Common myeloid progenitor, CD34-positive (primary cell): ENCODE measurements at regions not wholly inside any gene's neighbourhood (a gene's known extent, or its start where the extent isn't known, plus 50 kb on each side); places are given as distances from the start of the nearest gene placed in this dataset.

Source experiments
- CTCF ChIA-PET: fragments of 350-600 bp; sonication (Branson Sonifier 250); formaldehyde crosslinking; loops from one replicate; lab custom pipeline; 2021; ENCODE audit warnings: antibody characterized with exemption; lab: Charles Lee
- POLR2A ChIA-PET: fragments of 350-600 bp; sonication (Branson Sonifier 250); formaldehyde crosslinking; loops from one replicate; lab custom pipeline; 2021; ENCODE audit warnings: antibody characterized with exemption; lab: Charles Lee
- DNase-seq, 3 donors: peaks; one replicate each; pipeline versions ENCODE4 v3.0.0 to v3.0.0-alpha.2; 2013
- H3K27ac ChIP-seq, 2 experiments: 1 replicate in 1 of 2; 2 replicates in 1 of 2; pipeline ENCODE4 v1.7.0; 2013; ENCODE audit warnings: inconsistent platforms in 2 of 2, low read length in 2 of 2, mild to moderate bottlenecking in 2 of 2, low read depth in 1 of 2, moderate library complexity in 1 of 2; ENCODE audit not compliant: severe bottlenecking in 2 of 2, insufficient read depth in 1 of 2, poor library complexity in 1 of 2
- H3K27me3 ChIP-seq, 5 experiments: replicated peaks in 2 of 5; 1 replicate in 3 of 5; 2 replicates in 2 of 5; pipeline versions ENCODE4 v1.6.1 to v1.7.0; 2013; ENCODE audit warnings: low read length in 4 of 5, mild to moderate bottlenecking in 2 of 5, moderate library complexity in 2 of 5, inconsistent platforms in 1 of 5; ENCODE audit not compliant: insufficient read depth in 5 of 5, control insufficient read depth in 4 of 5
- H3K36me3 ChIP-seq, 4 experiments: 1 replicate in 2 of 4; 2 replicates in 2 of 4; pipeline versions ENCODE4 v1.6.1 to v1.7.0; 2013; ENCODE audit warnings: low read length in 3 of 4, control low read depth in 1 of 4, mild to moderate bottlenecking in 1 of 4; ENCODE audit not compliant: control insufficient read depth in 4 of 4, insufficient read depth in 4 of 4
- H3K4me1 ChIP-seq, 4 experiments: 1 replicate in 3 of 4; 2 replicates in 1 of 4; pipeline versions ENCODE4 v1.6.1 to v1.7.1; 2013; ENCODE audit warnings: low read length in 3 of 4, mild to moderate bottlenecking in 3 of 4, control low read depth in 1 of 4, inconsistent platforms in 1 of 4, moderate library complexity in 1 of 4; ENCODE audit not compliant: control insufficient read depth in 4 of 4, insufficient read depth in 4 of 4; ENCODE audit errors: control extremely low read depth in 1 of 4
- H3K4me3 ChIP-seq, 7 experiments: 1 replicate in 4 of 7; 2 replicates in 3 of 7; pipeline versions ENCODE4 v1.5.1 to v1.7.0; 2013; ENCODE audit warnings: mild to moderate bottlenecking in 7 of 7, low read length in 6 of 7, moderate library complexity in 6 of 7, inconsistent platforms in 2 of 7, low read depth in 2 of 7, control low read depth in 1 of 7; ENCODE audit not compliant: insufficient read depth in 4 of 7, control insufficient read depth in 1 of 7; ENCODE audit errors: extremely low read depth in 1 of 7
- H3K9me3 ChIP-seq, 5 experiments: 1 replicate in 4 of 5; 2 replicates in 1 of 5; pipeline versions ENCODE4 v1.6.1 to v1.7.1; 2013; ENCODE audit warnings: low read length in 4 of 5, mild to moderate bottlenecking in 2 of 5, inconsistent platforms in 1 of 5, low read depth in 1 of 5, moderate library complexity in 1 of 5; ENCODE audit not compliant: control insufficient read depth in 4 of 5, insufficient read depth in 2 of 5; ENCODE audit errors: control extremely low read depth in 1 of 5
- whole genome bisulfite sequencing: methylation state at CpG from one replicate; pipeline ENCODE4 v1.1.5; 2013; ENCODE audit not compliant: insufficient coverage; 5-methylcytosine and 5-hydroxymethylcytosine counted together

- no peak for DNase-seq
- Histone ChIP-seq H3K27me3 (peaks cover 0 to 4% (median 1%) of the 10 kb centered on the region in 5 experiments), H3K4me3 (no peak overlapping the region), H3K9me3 (no peaks in the 10 kb centered on the region), H3K27ac (no peak overlapping the region), H3K36me3 (no peaks in the 10 kb centered on the region), H3K4me1 (peaks cover 0 to 5% (median under 1%) of the 10 kb centered on the region in 4 experiments)
- 100% methylated on average over 5 of the region's 6 CpGs for WGBS
- ChIA-PET CTCF (no interaction called here), POLR2A (no interaction called here)
Observed at GRCh38 chr11:115765803-115766239, 261.6 kb upstream of the CADM1 start.

DNA sequence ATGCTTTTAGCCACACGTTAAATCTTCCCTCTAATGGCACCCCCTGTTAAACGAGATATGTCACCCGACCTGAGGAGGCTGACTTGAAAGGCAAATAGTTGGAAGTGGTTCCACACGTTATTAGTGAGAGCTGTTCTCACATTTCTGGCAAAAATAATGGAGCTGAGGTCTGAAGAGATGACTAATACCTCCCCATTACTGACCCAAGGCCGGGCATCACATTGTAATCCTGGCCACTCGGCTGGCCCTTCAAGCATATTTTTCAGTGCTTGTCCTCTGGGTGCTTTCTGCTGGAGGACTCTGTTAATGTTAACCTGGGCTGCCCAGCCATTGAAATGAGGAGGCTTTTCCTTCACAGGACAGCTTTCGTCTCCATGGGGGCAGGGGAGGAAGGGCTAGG is 260.0 kb upstream of the CADM1 start:
- ChIA-PET POLR2A (no interaction called here), CTCF (no interaction called here)
- Histone ChIP-seq H3K9me3 (no peaks in the 10 kb centered on the region), H3K27ac (no peak overlapping the region), H3K27me3 (peaks cover 0 to 16% (median 7%) of the 10 kb centered on the region in 5 experiments), H3K4me3 (no peak overlapping the region), H3K4me1 (peaks cover 0 to 17% (median 6%) of the 10 kb centered on the region in 4 experiments), H3K36me3 (no peaks in the 10 kb centered on the region)
- 53% methylated on average over 6 of the region's 7 CpGs for WGBS
- DNase-seq = no peak

DNA sequence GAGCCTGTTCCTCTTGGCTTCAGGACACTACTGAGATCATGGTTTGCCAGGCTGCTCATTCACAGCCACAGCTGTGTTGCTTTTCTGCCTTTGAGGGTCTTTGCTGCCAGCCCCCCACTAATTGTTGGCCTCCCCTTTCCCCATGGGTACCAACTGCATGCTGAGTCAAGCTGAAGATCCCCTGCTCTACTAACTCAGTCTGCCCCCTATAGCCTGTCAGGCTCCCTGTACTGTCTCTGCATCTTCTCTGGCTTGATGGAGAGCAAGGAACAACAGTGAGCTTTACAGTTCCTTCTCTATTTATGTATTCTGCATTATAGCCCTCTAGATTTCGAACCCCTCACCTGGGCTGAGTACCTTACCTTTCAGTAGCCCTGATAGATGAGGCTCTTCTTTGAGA is 257.6 kb upstream of the CADM1 start:
- no peaks in the 10 kb centered on the region for H3K36me3 ChIP-seq
- H3K27ac ChIP-seq = no peak overlapping the region
- H3K27me3 ChIP-seq = peaks cover 0 to 26% (median 14%) of the 10 kb centered on the region in 5 experiments
- CTCF ChIA-PET = no interaction called here
- H3K4me1 ChIP-seq = peaks cover 0 to 17% (median 6%) of the 10 kb centered on the region in 4 experiments
- no peaks in the 10 kb centered on the region for H3K9me3 ChIP-seq
- no peak for DNase-seq
- no peak overlapping the region for H3K4me3 ChIP-seq
- POLR2A ChIA-PET = no interaction called here
- no CpG with 5 or more reads among the region's 1 CpG for WGBS

DNA sequence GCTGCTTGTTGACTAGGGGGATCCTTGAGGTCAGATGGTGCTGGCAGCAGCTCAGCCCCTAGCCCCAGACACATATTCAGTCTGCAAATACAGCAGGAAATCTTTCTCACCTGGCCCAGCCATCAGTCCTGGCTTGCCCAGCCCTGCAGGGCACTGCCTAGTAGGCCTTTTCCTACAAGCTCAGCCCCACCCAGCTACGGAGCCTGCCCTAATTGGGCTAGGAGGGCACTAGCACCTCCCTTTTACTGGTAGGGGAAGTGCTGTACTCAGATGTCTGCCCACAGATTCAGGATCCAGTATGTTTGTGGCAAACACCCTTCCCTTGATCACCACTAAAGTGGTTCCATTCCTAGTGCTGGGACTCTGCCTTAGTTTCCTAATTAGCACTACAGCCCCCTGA is 257.1 kb upstream of the CADM1 start:
- Histone ChIP-seq H3K27ac (no peak overlapping the region), H3K27me3 (peaks cover 0 to 26% (median 14%) of the 10 kb centered on the region in 5 experiments), H3K9me3 (no peaks in the 10 kb centered on the region), H3K4me3 (no peak overlapping the region), H3K4me1 (peaks cover 0 to 17% (median 6%) of the 10 kb centered on the region in 4 experiments), H3K36me3 (no peaks in the 10 kb centered on the region)
- DNase-seq = peak in 2 of 3 donors; percentile 19 to 23
- WGBS = 67% methylated on average over 1 of the region's 1 CpG
- ChIA-PET CTCF (no interaction called here), POLR2A (no interaction called here)

GRCh38 chr11:115760461-115761320 is 256.5 kb upstream of the CADM1 start:
- H3K27me3 ChIP-seq = peaks cover 0 to 22% (median 14%) of the 10 kb centered on the region in 5 experiments
- CTCF ChIA-PET = no interaction called here
- H3K4me3 ChIP-seq = peak overlapping the region in 5 of 7 experiments; percentile 47 to 82 (median 75)
- POLR2A ChIA-PET = no interaction called here
- H3K36me3 ChIP-seq = no peaks in the 10 kb centered on the region
- no peaks in the 10 kb centered on the region for H3K9me3 ChIP-seq
- DNase-seq = peak in 2 of 3 donors; percentile 34 to 41
- H3K27ac ChIP-seq = no peak overlapping the region
- WGBS = 37% methylated on average over 16 of the region's 19 CpGs
- peaks cover 0 to 17% (median 6%) of the 10 kb centered on the region in 4 experiments for H3K4me1 ChIP-seq

GRCh38 chr11:115759622-115760460 is 255.6 kb upstream of the CADM1 start:
- H3K27ac ChIP-seq = no peak overlapping the region
- H3K27me3 ChIP-seq = peaks cover 0 to 22% (median 14%) of the 10 kb centered on the region in 5 experiments
- H3K4me3 ChIP-seq = peak overlapping the region in 6 of 7 experiments; percentile 38 to 82 (median 72)
- H3K4me1 ChIP-seq = peaks cover 0 to 17% (median 6%) of the 10 kb centered on the region in 4 experiments
- H3K36me3 ChIP-seq = no peaks in the 10 kb centered on the region
- CTCF ChIA-PET = no interaction called here
- under 1% methylated on average over 47 of the region's 70 CpGs for WGBS
- peak; percentile 5 to 37 (median 23) for DNase-seq
- POLR2A ChIA-PET = no interaction called here
- H3K9me3 ChIP-seq = no peaks in the 10 kb centered on the region
